HepG2 (cell line): ENCODE measurements at regions not wholly inside any gene's neighbourhood (a gene's known extent, or its start where the extent isn't known, plus 50 kb on each side); places are given as distances from the start of the nearest gene placed in this dataset.

ENCODE experiments used
- ADNP ChIP-seq: sonication (generic); formaldehyde crosslinking; IDR thresholded peaks from 2 replicates; pipeline ENCODE4 v1.4.0; 2020; ENCODE audit warnings: missing genetic modification reagents
- GTF3A ChIP-seq: sonication (generic); formaldehyde crosslinking; conservative IDR thresholded peaks from 2 replicates; pipeline ENCODE4 v1.4.0; 2020; ENCODE audit warnings: mild to moderate bottlenecking, missing genetic modification reagents
- RNF219 ChIP-seq: sonication (generic); formaldehyde crosslinking; IDR thresholded peaks from 2 replicates; pipeline ENCODE4 v1.5.0; 2020; ENCODE audit warnings: mild to moderate bottlenecking, missing genetic modification reagents
- ZHX2 ChIP-seq, 2 experiments: sonication (generic) in 1 of 2; formaldehyde crosslinking in 1 of 2; IDR thresholded peaks; 2 replicates each; pipeline versions ENCODE4 v1.6.1 to v1.9.0; 2014 to 2022; ENCODE audit warnings: antibody characterized with exemption in 1 of 2, borderline replicate concordance in 1 of 2, inconsistent platforms in 1 of 2, low read depth in 1 of 2, missing genetic modification reagents in 1 of 2
- ZNF44 ChIP-seq: sonication (generic); formaldehyde crosslinking; IDR thresholded peaks from 2 replicates; pipeline ENCODE4 v1.5.1; 2020; ENCODE audit warnings: mild to moderate bottlenecking, missing genetic modification reagents
- ZNF563 ChIP-seq: sonication (generic); formaldehyde crosslinking; IDR thresholded peaks from 2 replicates; pipeline ENCODE4 v1.8.0; 2022; ENCODE audit warnings: mild to moderate bottlenecking, moderate library complexity, missing genetic modification reagents
- ZNF749 ChIP-seq: sonication (generic); formaldehyde crosslinking; IDR thresholded peaks from 2 replicates; pipeline ENCODE4 v1.8.0; 2022; ENCODE audit warnings: mild to moderate bottlenecking, missing genetic modification reagents, moderate library complexity, borderline replicate concordance
- TF ChIP-seq, protein P1 (sequence below): IDR thresholded peaks from 2 replicates; pipeline ENCODE4 v1.6.1; 2016; ENCODE audit warnings: missing genetic modification reagents, missing compliant biosample characterization

DNA sequence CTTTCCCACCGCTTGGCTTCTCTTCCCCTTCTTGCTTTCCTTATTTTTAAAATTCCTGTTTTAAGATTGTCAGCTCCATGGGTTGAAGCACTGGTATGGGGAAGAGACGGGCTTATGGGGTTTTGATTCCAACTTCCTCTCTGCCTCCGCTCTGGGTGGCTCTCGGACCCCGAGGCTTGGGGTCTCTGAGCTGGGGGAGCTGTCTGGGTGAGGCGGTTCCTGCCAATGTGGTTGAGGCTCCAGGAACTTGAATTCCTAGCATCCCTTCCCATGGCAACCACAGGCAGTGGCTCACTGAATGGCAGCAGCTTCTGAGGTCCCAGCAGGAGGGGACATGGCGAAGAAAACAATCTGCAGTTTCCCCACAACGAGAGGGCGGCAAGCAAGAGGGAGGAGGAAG is 83.1 kb upstream of the C1orf174 start (continued):
- TF ChIP-seq ZHX2 (IDR thresholded peaks at IDR 0.05; ENCODE audit: low read depth) (no peak), ZHX2 (CRISPR knock-in tag; IDR thresholded peaks at IDR 0.05; ENCODE audit: borderline replicate concordance) (no peak), GTF3A (no peak), ADNP (CRISPR knock-in tag) (no peak), ZNF563 (CRISPR knock-in tag) (no peak), ZNF44 (no peak), ZNF749 (no peak), RNF219 (CRISPR knock-in tag) (no peak)
- TF ChIP-seq, protein P1, sequence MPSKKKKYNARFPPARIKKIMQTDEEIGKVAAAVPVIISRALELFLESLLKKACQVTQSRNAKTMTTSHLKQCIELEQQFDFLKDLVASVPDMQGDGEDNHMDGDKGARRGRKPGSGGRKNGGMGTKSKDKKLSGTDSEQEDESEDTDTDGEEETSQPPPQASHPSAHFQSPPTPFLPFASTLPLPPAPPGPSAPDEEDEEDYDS: no peak
- TF ChIP-seq, all 625 proteins: peak for 0
